GM12892 (cell line): ENCODE measurements at regions not wholly inside any gene's neighbourhood (a gene's known extent, or its start where the extent isn't known, plus 50 kb on each side); places are given as distances from the start of the nearest gene placed in this dataset.

ENCODE experiments used
- POLR2A ChIP-seq: IDR thresholded peaks from 2 replicates; pipeline ENCODE4 v1.6.1; 2011; ENCODE audit warnings: low read depth, low read length, control low read depth
- POLR2AphosphoS5 ChIP-seq: IDR thresholded peaks from 2 replicates; pipeline ENCODE4 v1.6.1; 2011; ENCODE audit warnings: low read depth, low read length, control low read depth

DNA sequence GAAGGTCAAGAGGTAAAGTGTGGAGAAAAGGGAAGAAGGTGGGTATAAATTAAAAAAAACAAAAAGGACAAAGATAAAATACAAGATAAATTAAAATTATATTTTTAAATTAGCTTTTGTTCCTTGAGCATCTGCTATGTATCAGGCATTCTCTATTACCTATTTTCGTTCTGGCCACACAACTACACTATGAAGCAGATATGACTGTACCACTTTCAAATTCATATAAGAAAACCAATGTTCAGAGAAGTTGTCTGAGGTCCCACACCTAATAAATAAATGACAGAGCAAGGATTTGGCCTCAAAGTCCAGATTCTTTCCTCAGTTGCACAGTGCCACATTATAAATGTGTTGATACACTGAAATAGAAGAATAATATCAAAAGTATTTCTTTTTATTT is 103.8 kb upstream of the PCDH15 start:
- no peak for TF ChIP-seq POLR2A
- TF ChIP-seq POLR2AphosphoS5: no peak
